NOMO-1 treated with dmso at 0.1 percent for 144 hours (cell line): ENCODE measurements at regions not wholly inside any gene's neighbourhood (a gene's known extent, or its start where the extent isn't known, plus 50 kb on each side); places are given as distances from the start of the nearest gene placed in this dataset.
"Not testable (repeated sequence)": the region's sequence is repeated elsewhere in the genome, so short reads cannot be mapped to it uniquely, and the experiment has no call there.

Experiments used
- DNase-seq: peaks from one replicate; lab custom pipeline; 2025; ENCODE audit not compliant: unreplicated experiment; lab: John Stamatoyannopoulos, UW

- no peak for DNase-seq
Observed at GRCh38 chr14:106069804-106070625, 543.6 kb downstream of the TMEM121 start.

GRCh38 chr14:106080922-106081321, 554.5 kb downstream of the TMEM121 start:
- DNase-seq: no peak

DNA sequence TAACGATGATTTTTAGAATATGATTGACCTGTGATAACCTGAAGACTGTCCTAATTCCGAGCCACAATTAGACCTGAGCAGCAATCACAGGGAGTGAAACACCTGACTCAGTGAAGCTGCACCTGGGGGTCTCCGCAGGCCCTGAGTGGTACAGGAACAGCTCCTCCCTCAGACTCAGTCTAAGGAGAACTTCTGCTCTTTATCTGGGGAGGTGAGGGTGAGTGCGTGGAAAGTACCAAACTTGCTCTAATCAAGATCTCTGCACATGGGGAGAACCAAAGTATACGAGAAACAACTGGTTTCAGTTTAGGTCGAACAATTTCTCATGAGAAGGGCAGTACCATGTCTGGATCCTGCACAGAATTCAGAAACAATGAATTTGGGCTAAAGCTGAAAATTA, 555.3 kb downstream of the TMEM121 start:
- not testable (repeated sequence) for DNase-seq

GRCh38 chr14:106083082-106083481, 556.7 kb downstream of the TMEM121 start:
- no peak for DNase-seq

GRCh38 chr14:106087837-106088236, 561.5 kb downstream of the TMEM121 start:
- no peak for DNase-seq

DNA sequence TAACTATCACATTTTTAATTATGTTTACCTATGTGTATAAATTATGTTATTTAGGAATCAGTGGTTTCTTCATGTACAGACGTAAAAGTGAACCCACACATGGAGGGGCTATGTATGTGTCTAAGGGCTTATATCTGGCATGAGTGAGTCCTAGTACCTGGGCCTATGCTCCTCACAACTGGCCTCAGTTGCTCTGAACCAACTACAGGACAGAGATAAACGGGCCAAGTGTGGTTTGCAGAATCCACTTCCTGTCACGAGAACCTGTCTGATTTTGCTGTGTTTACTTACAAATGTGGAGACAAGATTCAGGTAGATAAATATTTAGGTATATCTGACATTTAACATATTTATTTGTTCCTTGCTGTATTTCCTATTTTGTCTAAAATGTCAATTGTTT, 562.5 kb downstream of the TMEM121 start:
- DNase-seq: not testable (repeated sequence)

DNA sequence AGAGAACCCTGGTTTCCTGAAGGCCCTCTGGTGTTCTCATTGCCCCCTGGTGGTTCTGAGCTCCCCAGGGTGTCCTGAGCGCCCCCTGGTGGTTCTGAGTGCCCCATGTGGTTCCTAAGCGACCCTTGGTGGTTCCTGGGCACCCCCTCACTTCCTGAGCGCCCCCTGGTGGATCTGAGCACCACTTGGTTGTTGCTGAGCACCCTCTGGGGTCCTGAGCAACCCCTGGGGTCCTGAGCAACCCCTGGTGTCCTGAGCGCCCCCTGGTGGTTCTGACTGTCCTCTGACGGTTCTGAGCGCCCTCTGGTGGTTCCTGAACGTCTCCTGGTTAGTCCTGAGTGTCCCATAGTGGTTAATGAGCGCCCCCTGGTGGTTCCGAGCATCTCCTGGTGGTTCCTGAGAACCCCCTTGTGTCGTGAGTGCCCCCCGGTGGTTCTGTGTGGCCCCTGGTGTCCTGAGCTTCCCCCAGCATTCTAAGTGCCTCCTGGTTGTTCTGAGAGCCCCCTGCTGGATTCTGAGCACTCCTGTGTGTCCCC, 568.3 kb downstream of the TMEM121 start:
- no peak for DNase-seq

DNA sequence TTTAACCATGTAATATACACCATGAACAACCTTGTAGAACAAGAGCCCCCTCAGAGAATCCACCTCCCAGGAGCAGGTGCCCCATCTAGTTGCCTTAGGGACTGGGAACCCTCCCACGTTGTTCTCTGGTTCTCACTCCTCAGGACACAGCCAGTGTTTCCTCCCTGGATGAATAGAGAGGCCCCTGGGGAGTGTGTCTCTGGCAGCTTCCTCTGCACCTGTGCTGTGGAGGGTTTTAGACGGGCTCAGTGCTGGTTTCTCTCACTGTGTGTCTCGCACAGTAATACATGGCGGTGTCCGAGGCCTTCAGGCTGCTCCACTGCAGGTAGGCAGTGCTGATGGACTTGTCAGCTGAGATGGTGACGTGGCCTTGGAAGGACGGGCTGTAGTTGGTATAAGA, 581.3 kb downstream of the TMEM121 start:
- no peak for DNase-seq

DNA sequence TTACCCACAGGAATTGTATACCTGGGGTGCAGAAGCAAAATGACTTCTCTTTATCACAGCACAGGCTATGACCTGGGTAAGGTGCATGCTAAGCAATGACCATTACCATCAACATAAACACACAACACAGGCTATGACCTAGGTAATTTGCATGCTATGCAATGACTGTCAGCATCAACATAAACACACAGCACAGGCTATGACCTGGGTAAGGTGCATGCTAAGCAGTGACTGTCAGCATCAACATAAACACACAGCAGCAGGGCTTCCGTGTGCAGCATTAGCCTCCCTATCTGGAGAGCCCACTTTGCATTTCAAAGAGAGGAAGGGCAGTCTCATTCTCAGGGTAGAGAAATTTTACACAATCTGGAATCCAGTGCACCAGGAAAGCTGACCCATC, 583.0 kb downstream of the TMEM121 start:
- DNase-seq: no peak

- DNase-seq: no peak
Observed at GRCh38 chr14:106115401-106115800, 589.0 kb downstream of the TMEM121 start.

DNA sequence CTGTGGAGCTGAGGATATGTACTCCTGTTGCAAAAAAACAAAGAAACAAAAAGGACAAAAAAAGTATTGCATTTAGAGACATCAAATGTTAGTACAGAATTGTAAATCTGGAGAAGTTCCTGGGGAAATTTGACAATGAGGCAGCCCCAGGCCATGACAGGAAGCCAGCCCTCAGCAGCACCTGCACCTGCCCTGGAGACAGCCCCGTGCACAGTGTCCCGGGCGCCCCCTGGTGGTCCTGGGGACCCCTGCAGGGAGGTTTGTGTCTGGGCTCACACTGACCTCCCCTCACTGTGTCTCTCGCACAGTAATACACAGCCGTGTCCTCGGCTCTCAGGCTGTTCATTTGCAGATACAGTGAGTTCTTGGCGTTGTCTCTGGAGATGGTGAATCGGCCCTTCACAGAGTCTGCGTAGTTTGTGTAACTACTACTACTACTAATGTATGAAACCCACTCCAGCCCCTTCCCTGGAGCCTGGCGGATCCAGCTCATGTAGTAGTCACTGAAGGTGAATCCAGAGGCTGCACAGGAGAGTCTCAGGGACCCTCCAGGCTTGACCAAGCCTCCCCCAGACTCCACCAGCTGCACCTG, 590.1 kb downstream of the TMEM121 start:
- not testable (repeated sequence) for DNase-seq

DNA sequence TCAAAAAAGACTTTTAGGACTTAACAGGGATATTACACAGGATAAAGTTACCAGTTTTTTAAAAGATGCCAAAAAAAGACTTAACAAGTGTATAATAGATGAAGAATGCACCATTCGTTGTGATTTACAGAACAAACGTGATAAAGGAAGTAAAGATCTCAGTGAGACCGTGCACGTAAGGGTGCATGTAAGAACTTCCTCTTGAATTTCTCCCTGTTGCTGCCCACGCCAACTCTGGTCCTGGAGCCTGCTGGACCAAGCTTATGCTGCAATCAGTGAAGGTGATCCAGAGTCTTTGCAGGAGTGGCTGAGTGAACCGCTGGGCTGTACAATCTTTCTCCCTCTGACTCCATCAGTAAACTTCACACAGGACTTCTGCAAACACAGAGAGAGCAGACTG, 593.7 kb downstream of the TMEM121 start:
- DNase-seq: no peak

- DNase-seq: no peak
Observed at GRCh38 chr14:106129274-106129673, 602.9 kb downstream of the TMEM121 start.

DNA sequence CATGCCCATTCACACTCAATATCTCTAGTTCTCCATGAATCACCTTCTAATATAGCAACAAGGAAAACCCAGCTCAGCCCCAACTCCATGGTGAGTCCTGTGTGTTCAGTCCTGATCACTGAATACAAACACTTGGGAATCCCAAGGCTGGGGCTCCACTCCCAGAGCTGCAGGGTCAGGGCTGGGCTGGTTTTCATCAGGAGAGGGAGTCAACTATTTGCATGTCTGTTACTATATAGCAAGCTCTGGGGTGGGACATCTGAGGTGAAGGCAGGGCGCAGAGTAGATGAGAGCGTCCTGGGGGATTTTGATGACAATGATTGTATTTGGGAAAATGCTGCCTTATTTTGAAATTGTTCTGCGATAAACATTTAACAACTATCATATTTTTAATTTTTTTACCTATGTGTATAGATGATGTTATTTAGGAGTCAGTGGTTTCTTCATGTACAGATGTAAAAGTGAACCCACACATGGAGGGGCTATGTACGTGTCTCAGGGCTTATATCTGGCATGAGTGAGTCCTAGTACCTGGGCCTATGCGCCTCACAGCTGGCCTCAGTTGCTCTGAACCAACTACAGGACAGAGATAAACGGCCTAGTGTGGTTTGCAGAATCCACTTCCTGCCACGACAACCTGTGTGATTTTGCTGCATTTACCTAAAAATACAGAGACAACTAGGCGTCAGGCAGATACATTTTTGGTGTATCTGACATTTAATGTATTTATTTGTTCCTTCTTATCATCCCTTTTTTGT, 603.7 kb downstream of the TMEM121 start:
- not testable (repeated sequence) for DNase-seq

GRCh38 chr14:106133126-106133525, 606.7 kb downstream of the TMEM121 start:
- not testable (repeated sequence) for DNase-seq

DNA sequence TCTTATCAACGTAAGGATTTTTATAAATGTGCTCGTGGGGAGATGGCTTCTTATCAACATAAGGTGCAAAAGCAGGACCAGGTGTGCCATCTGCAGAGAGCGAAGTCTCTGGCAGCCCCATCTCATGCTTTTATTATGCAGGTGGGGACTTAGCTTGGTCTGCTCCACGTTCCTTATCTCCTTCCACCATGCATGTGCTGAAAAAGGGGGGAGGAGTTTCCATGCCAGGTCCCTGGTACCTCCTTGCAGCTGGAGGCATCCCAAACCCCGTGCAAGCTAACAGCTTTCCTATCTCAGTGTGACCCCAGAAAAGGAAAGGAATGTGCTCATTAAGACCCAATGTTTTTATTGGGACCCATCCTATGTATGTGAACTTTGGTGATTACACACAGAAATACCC, 608.5 kb downstream of the TMEM121 start:
- DNase-seq: no peak

DNA sequence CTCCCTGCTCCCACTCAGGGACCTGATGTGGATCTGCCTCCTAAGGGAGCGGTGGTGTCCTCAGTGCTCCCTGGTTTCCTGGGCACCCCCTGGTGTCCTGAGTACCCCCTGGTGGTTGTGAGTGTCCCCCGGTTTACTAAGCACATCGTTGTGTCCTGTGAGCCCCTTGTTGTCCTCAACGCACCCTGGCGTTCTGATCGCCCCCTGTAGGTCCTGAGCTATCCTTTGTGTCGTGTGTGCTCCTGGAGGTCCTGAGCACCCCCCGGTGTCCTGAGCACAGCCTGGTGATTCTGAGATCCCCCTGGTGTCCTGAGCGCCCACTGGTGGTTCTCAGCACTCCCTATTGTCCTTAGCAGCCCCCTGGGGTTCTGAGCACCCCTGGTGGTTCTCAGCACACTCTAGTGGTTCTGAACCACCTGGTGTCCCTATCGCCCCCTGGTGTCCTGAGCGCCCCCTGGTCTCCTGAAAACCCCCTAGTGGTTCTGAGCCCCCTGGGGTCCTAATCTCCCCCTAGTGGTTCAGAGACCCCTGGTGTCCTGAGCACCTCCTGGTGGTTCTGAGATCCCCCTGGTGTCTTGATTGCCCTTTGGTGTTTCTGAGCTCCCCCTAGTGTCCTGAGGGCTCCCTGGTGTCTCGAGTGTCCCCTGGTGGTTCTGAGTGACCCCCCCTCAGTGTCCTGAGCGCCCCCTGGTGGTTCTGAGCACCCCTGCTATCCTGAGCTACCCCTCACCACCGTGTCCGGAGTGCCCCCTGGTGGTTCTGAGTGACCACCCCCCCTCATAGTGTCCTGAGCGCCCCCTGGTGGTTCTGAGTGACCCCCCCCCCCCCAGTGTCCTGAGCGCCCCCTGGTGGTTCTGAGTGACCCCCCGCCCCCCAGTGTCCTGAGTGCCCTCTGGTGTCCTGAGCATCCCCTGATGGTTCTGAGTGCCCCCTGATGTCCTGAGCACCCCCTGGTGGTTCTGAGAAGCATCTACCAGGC, 615.1 kb downstream of the TMEM121 start:
- DNase-seq: no peak

- not testable (repeated sequence) for DNase-seq
Observed at GRCh38 chr14:106145731-106146130, 619.3 kb downstream of the TMEM121 start.

- not testable (repeated sequence) for DNase-seq
Observed at GRCh38 chr14:106153362-106153955, 627.1 kb downstream of the TMEM121 start.

DNA sequence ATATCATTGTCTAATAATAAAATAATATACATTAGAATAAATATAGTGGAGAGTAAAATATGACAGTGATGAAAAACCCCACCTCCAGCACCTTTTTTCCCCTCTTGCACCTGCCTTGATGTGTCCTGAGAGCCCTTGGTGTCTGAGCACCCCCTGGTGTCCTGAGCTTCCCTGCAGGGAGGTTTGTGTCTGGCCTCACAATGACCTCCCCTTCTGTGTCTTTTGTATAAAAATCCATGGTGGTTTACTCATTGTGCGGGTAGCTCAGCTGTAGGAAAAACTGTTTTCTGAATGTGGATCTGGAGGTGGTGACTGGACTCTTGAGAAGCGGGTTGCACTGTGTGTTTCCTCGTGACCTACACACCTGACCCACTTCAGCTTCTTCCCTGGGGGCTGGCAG, 636.9 kb downstream of the TMEM121 start:
- no peak for DNase-seq
